HepG2 (cell line): ENCODE measurements at regions not wholly inside any gene's neighbourhood (a gene's known extent, or its start where the extent isn't known, plus 50 kb on each side); places are given as distances from the start of the nearest gene placed in this dataset.

Experiments
- ATAC-seq: fragments of 200-7000 bp; cut with Tn5 transposase; 3 replicates; pipeline ENCODE4 v1.9.1; 2020; ENCODE audit warnings: mild to moderate bottlenecking, moderate library complexity
- BruUV-seq: library from RNA; stranded (reverse); fragments of 400-500 nt; replicated peaks from 2 replicates; lab custom pipeline; 2021; lab: Mats Ljungman, UMichigan
- CTCF ChIA-PET: fragments of 300-600 bp; formaldehyde crosslinking; extraction: SDS; loops from one replicate; lab custom pipeline; 2021; ENCODE audit warnings: low total read pairs, inconsistent platforms, low intra/inter-chr PET ratio; lab: Yijun Ruan, JAX
- POLR2A ChIA-PET: fragments of 350-600 bp; sonication (Branson Sonifier 250); formaldehyde crosslinking; loops from one replicate; lab custom pipeline; 2020; ENCODE audit warnings: antibody characterized with exemption, inconsistent platforms; lab: Yijun Ruan, JAX
- DNase-seq: peaks from one replicate; pipeline ENCODE4 v3.0.0-alpha.2; 2015; ENCODE audit warnings: low spot score
- FAIRE-seq: peaks from 3 replicates; lab custom pipeline; 2011; peaks lifted over from hg19 to GRCh38; lab: Jason Lieb, UNC
- H2AFZ ChIP-seq: one replicate; pipeline ENCODE4 v1.6.1; 2011; ENCODE audit warnings: low read length, inconsistent platforms
- H3K27ac ChIP-seq: fragments of 300-600 bp; 3 replicates; pipeline ENCODE4 v1.8.0; 2011; ENCODE audit warnings: mixed run types, mild to moderate bottlenecking, mixed read lengths, low read length, inconsistent platforms; ENCODE audit not compliant: insufficient read depth; ENCODE audit errors: extremely low read length
- H3K27me3 ChIP-seq, 2 experiments: fragments of 200-600 bp in 1 of 2; 2 replicates in 1 of 2; 3 replicates in 1 of 2; pipeline versions ENCODE4 v1.6.0 to v1.8.0; 2011; ENCODE audit warnings: low read length in 2 of 2, mild to moderate bottlenecking in 2 of 2, moderate library complexity in 2 of 2, inconsistent platforms in 1 of 2; ENCODE audit not compliant: insufficient read depth in 2 of 2, control insufficient read depth in 1 of 2
- H3K36me3 ChIP-seq, 2 experiments: fragments of 200-600 bp in 1 of 2; replicated peaks in 1 of 2; 2 replicates in 1 of 2; 3 replicates in 1 of 2; pipeline versions ENCODE4 v1.5.1 to v1.8.0; 2011; ENCODE audit warnings: low read length in 2 of 2, inconsistent platforms in 1 of 2; ENCODE audit not compliant: insufficient read depth in 2 of 2, control insufficient read depth in 1 of 2
- H3K4me1 ChIP-seq: 2 replicates; pipeline ENCODE4 v1.5.1; 2012; ENCODE audit warnings: low read length, inconsistent platforms; ENCODE audit not compliant: insufficient read depth
- H3K4me2 ChIP-seq: 2 replicates; pipeline ENCODE4 v1.6.0; 2011; ENCODE audit warnings: low read depth, low read length, inconsistent platforms
- H3K4me3 ChIP-seq, 3 experiments: fragments of 200-600 bp in 1 of 3; sonication (generic), shearing (Covaris generic) in 1 of 3; replicated peaks in 1 of 3; 2 replicates each; pipeline ENCODE4 v1.5.1; 2011 to 2016; ENCODE audit warnings: low read length in 3 of 3, inconsistent platforms in 2 of 3, low read depth in 2 of 3, mild to moderate bottlenecking in 2 of 3, control low read depth in 1 of 3, mixed read lengths in 1 of 3; ENCODE audit not compliant: insufficient read depth in 1 of 3
- H3K79me2 ChIP-seq: one replicate; pipeline ENCODE4 v1.6.1; 2011; ENCODE audit warnings: low read length, inconsistent platforms; ENCODE audit not compliant: insufficient read depth
- H3K9ac ChIP-seq: 2 replicates; pipeline ENCODE4 v1.6.0; 2011; ENCODE audit warnings: mild to moderate bottlenecking, low read depth, low read length, inconsistent platforms; ENCODE audit not compliant: insufficient read depth
- H3K9me3 ChIP-seq: 2 replicates; pipeline ENCODE4 v1.5.1; 2012; ENCODE audit warnings: mild to moderate bottlenecking, low read length
- H4K20me1 ChIP-seq: 2 replicates; pipeline ENCODE4 v1.6.0; 2011; ENCODE audit warnings: inconsistent platforms, mild to moderate bottlenecking, low read length, moderate library complexity; ENCODE audit not compliant: insufficient read depth
- DNMT1 ChIP-seq: sonication (generic); formaldehyde crosslinking; IDR thresholded peaks from 2 replicates; pipeline ENCODE4 v1.5.1; 2020; ENCODE audit warnings: mild to moderate bottlenecking, missing genetic modification reagents
- HOXA7 ChIP-seq: sonication (generic); formaldehyde crosslinking; IDR thresholded peaks from 2 replicates; pipeline ENCODE4 v1.8.1; 2022; ENCODE audit warnings: mild to moderate bottlenecking, missing genetic modification reagents, moderate library complexity
- KAT2B ChIP-seq: fragments of 150-350 bp; IDR thresholded peaks from 2 replicates; pipeline ENCODE4 v1.6.1; 2014; ENCODE audit warnings: low read depth, low read length, borderline replicate concordance
- KDM3A ChIP-seq: IDR thresholded peaks from 2 replicates; pipeline ENCODE4 v1.6.1; 2018; ENCODE audit warnings: low read depth, missing compliant biosample characterization
- ZBTB20 ChIP-seq: sonication (generic); formaldehyde crosslinking; IDR thresholded peaks from 2 replicates; pipeline ENCODE4 v1.8.1; 2023; ENCODE audit warnings: missing genetic modification reagents, low read depth, mild to moderate bottlenecking, borderline replicate concordance
- ZFP37 ChIP-seq: sonication (generic); formaldehyde crosslinking; IDR thresholded peaks from 2 replicates; pipeline ENCODE4 v1.4.0; 2020; ENCODE audit warnings: missing genetic modification reagents, borderline replicate concordance
- ZNF251 ChIP-seq: sonication (generic); formaldehyde crosslinking; IDR thresholded peaks from 2 replicates; pipeline ENCODE4 v1.9.0; 2021; ENCODE audit warnings: mild to moderate bottlenecking, missing genetic modification reagents
- ZNF329 ChIP-seq: sonication (generic); formaldehyde crosslinking; IDR thresholded peaks from 2 replicates; pipeline ENCODE4 v1.9.0; 2021; ENCODE audit warnings: low read depth, mild to moderate bottlenecking, missing genetic modification reagents
- ZNF713 ChIP-seq: sonication (generic); formaldehyde crosslinking; IDR thresholded peaks from 2 replicates; pipeline ENCODE4 v1.4.0; 2020; ENCODE audit warnings: mild to moderate bottlenecking, missing genetic modification reagents
- ZNF749 ChIP-seq: sonication (generic); formaldehyde crosslinking; IDR thresholded peaks from 2 replicates; pipeline ENCODE4 v1.8.0; 2022; ENCODE audit warnings: mild to moderate bottlenecking, missing genetic modification reagents, moderate library complexity, borderline replicate concordance
- ZNF775 ChIP-seq: sonication (generic); formaldehyde crosslinking; IDR thresholded peaks from 2 replicates; pipeline ENCODE4 v1.4.0; 2020; ENCODE audit warnings: missing genetic modification reagents, mild to moderate bottlenecking, moderate library complexity, borderline replicate concordance
- WGBS: methylation state at CpG from one replicate; pipeline ENCODE4 v1.1.6; 2017; ENCODE audit warnings: low lambda C conversion rate; 5-methylcytosine and 5-hydroxymethylcytosine counted together
- in situ Hi-C: cut with HindIII; loops from 2 replicates; pipeline ENCODE4 v1.10.0; 2017; ENCODE audit warnings: low pct_unique_long_range_greater_than_20kb; ENCODE audit not compliant: extremely low pct_ligation_motif_present
- intact Hi-C: fragments of 100-400 bp; cut with micrococcal nuclease; formaldehyde crosslinking; loops from one replicate; pipeline ENCODE4 v1.10.0; 2022; ENCODE audit not compliant: unreplicated experiment

GRCh38 chr4:92106816-92107215, 196.9 kb upstream of the GRID2 start:
- Histone ChIP-seq H3K27ac (no peak overlapping the region), H3K36me3 (no peaks in the 10 kb centered on the region), H3K4me1 (no peaks in the 10 kb centered on the region), H3K9ac (no peak overlapping the region), H3K4me3 (no peak overlapping the region), H2AFZ (no peak overlapping the region), H3K79me2 (no peaks in the 10 kb centered on the region), H3K27me3 (no peaks in the 10 kb centered on the region), H3K9me3 (no peaks in the 10 kb centered on the region), H3K4me2 (no peak overlapping the region), H4K20me1 (no peaks in the 10 kb centered on the region)
- intact Hi-C loops (no loop called here), in situ Hi-C loops (no loop called here)
- DNase-seq (no peak), FAIRE-seq (no peak), ATAC-seq (no peak)
- TF ChIP-seq KDM3A (CRISPR knock-in tag) = no peak
- no peak for TF ChIP-seq ZNF251 (CRISPR knock-in tag)
- no peak for TF ChIP-seq KAT2B
- TF ChIP-seq ZNF749 (CRISPR knock-in tag) = no peak
- TF ChIP-seq ZBTB20 (CRISPR knock-in tag) = no peak
- TF ChIP-seq ZFP37 (CRISPR knock-in tag) = no peak
- no peak for TF ChIP-seq ZNF329 (CRISPR knock-in tag)
- no peak for TF ChIP-seq ZNF713 (CRISPR knock-in tag)
- BruUV-seq = no TSS peak
- CTCF ChIA-PET = no interaction called here
- 0% methylated on average over 2 of the region's 2 CpGs for WGBS
- POLR2A ChIA-PET = no interaction called here

GRCh38 chr4:92111493-92111892, 192.3 kb upstream of the GRID2 start:
- no peak overlapping the region for H3K4me2 ChIP-seq
- no peak overlapping the region for H3K4me3 ChIP-seq
- no peak for ATAC-seq
- BruUV-seq = no TSS peak
- intact Hi-C loops = no loop called here
- ChIA-PET CTCF (no interaction called here), POLR2A (no interaction called here)
- H3K36me3 ChIP-seq = no peaks in the 10 kb centered on the region
- H3K9ac ChIP-seq = no peak overlapping the region
- no peaks in the 10 kb centered on the region for H3K4me1 ChIP-seq
- 39% methylated on average over 2 of the region's 2 CpGs for WGBS
- in situ Hi-C loops = no loop called here
- no peaks in the 10 kb centered on the region for H3K9me3 ChIP-seq
- no peaks in the 10 kb centered on the region for H4K20me1 ChIP-seq
- no peaks in the 10 kb centered on the region for H3K79me2 ChIP-seq
- no peak overlapping the region for H2AFZ ChIP-seq
- TF ChIP-seq ZNF775 (CRISPR knock-in tag) = no peak
- no peak for TF ChIP-seq DNMT1 (CRISPR knock-in tag)
- no peak for TF ChIP-seq HOXA7
- no peaks in the 10 kb centered on the region for H3K27me3 ChIP-seq
- no peak overlapping the region for H3K27ac ChIP-seq
- FAIRE-seq = no peak
- DNase-seq = no peak
